ENCODE measurements at regions not wholly inside any gene's neighbourhood (a gene's known extent, or its start where the extent isn't known, plus 50 kb on each side); places are given as distances from the start of the nearest gene placed in this dataset.
"Not testable (repeated sequence)": the region's sequence is repeated elsewhere in the genome, so short reads cannot be mapped to it uniquely, and the experiment has no call there.

- TF ChIP-seq CTCF (IDR thresholded peaks at IDR 0.05); ZFX (IDR thresholded peaks at IDR 0.05; ENCODE audit: borderline replicate concordance): not testable (repeated sequence)
Measured at GRCh38 chr2:89935436-89935835, 1244.0 kb downstream of the RPIA start.
